ENCODE measurements at regions not wholly inside any gene's neighbourhood (a gene's known extent, or its start where the extent isn't known, plus 50 kb on each side); places are given as distances from the start of the nearest gene placed in this dataset.

DNA sequence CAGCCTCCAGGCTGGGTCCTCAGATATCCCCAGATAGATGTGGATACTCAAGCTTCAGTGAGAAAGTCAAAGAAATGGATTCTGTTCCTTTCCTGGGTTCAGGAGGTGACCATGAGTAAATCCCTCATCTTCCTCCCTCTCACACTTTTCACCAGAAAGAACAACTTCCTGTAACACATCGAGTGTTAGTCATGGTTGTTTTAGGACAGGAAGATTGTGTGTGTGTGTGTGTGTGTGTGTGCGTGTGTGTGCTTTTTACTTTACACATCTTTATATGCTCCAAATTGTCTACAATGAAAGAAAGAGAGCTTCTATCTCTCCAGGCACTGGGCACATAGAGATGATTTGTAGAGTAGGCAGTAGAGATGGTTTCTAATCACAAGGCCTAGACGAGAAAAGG, 139.9 kb downstream of the TBXT start:
- Histone ChIP-seq H3K4me3 (ENCODE audit: low read depth, low read length) (no peak overlapping the region), H3K9me3 (ENCODE audit: control insufficient read depth, insufficient read depth, low read length) (no peaks in the 10 kb centered on the region), H3K4me1 (ENCODE audit: control insufficient read depth, insufficient read depth, low read length) (peaks cover 13% of the 10 kb centered on the region), H3K27ac (ENCODE audit: low read depth, low read length) (no peak overlapping the region), H3K9ac (ENCODE audit: low read depth, low read length) (no peak overlapping the region), H3K36me3 (ENCODE audit: control insufficient read depth, insufficient read depth, low read length) (no peaks in the 10 kb centered on the region), H3K27me3 (ENCODE audit: control insufficient read depth, insufficient read depth, low read length) (no peaks in the 10 kb centered on the region)

DNA sequence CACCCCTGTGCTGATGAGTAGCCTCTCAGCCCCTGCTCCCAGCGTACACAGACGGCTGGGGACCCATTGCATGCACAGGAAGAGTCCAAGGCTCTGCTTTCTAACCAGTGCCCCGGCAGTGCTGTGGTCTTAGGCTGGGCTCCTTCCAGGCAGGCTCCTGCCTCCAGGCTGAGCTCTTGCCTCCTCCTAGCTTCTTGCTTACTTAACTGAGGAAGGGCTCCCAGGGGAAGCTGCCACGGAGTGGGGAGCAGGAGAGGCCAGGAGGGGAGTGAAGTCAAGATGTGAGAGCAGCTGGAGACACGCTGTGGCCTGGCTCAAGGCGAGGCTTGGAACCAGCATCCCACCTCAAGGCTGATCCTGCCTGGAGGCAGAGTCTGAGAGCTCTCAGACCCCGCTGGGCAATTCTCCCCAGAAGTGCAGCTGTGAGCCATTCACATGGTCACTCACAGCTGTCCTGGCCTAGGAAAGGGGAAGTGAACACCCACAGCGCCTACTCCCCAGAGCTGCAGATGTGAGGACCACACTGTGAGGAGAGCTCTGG, 141.0 kb downstream of the TBXT start:
- Histone ChIP-seq H3K27ac (ENCODE audit: low read depth, low read length) (no peak overlapping the region), H3K4me1 (ENCODE audit: control insufficient read depth, insufficient read depth, low read length) (0 out of 2 replicates have a peak, but pooled peaks cover 5% of the 10 kb centered on the region), H3K9ac (ENCODE audit: low read depth, low read length) (no peak overlapping the region), H3K4me3 (ENCODE audit: low read depth, low read length) (no peak overlapping the region), H3K9me3 (ENCODE audit: control insufficient read depth, insufficient read depth, low read length) (no peaks in the 10 kb centered on the region), H3K36me3 (ENCODE audit: control insufficient read depth, insufficient read depth, low read length) (no peaks in the 10 kb centered on the region), H3K27me3 (ENCODE audit: control insufficient read depth, insufficient read depth, low read length) (no peaks in the 10 kb centered on the region)

DNA sequence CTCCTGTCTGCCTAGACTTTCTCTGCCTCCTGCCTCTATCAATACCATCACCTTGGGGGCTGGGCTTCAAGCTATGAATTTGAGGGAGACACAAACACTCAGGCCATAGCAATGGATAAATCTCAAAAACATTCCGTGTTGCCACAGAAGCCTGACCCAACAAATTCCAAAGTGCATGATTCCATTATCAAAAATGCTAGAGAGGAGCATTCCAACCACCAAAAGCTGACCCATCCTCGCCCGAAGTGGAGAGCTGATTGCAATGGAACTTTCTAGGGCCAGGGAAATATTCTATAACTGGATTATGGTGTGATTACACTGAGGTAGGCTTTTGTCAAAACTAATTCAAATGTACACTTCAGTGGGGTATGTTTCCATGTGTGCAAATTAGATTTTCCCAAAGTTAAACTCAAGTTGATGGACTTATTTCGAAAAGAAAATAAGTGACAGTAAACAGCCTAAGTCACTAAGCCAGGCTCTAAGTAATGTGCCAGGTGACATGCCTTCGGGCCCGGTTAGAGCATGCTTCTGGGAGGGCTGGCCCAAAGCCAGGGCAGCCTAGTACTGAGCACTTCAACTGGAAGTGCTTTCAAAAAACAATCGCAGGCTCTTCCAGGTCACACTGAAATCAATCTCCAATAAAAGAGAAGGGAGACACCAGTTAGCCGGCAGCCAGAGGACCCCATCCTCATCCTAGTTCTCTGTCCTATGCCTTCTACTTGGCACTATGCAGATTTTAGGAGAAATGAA, 142.3 kb downstream of the TBXT start:
- H3K36me3 ChIP-seq (ENCODE audit: control insufficient read depth, insufficient read depth, low read length) = no peaks in the 10 kb centered on the region
- no peak overlapping the region for H3K27ac ChIP-seq (ENCODE audit: low read depth, low read length)
- H3K4me3 ChIP-seq (ENCODE audit: low read depth, low read length) = no peak overlapping the region
- no peak overlapping the region for H3K9ac ChIP-seq (ENCODE audit: low read depth, low read length)
- no peaks in the 10 kb centered on the region for H3K9me3 ChIP-seq (ENCODE audit: control insufficient read depth, insufficient read depth, low read length)
- H3K27me3 ChIP-seq (ENCODE audit: control insufficient read depth, insufficient read depth, low read length) = no peaks in the 10 kb centered on the region
- H3K4me1 ChIP-seq (ENCODE audit: control insufficient read depth, insufficient read depth, low read length) = 0 out of 2 replicates have a peak, but pooled peaks cover 5% of the 10 kb centered on the region

DNA sequence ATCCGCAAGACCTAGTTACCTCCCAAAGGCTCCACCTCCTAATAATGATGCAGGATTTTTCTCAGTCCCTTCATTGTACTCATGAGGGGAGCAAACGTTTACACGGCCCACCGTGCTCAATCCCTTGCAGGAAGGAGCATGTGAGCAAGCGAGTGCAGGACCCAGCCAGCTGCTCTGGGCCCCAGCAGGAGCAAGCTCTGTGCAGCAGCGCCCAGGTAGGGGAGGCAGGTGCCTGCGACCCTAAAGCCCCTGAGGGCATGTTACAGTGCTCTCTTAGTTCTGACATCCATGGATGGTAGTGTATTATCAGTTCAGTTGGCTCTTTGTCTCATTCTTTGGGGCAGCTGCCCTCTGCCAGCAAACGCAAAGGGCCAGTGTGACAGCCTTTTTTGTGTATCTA, 143.4 kb downstream of the TBXT start:
- Histone ChIP-seq H3K27me3 (ENCODE audit: control insufficient read depth, insufficient read depth, low read length) (no peaks in the 10 kb centered on the region), H3K9me3 (ENCODE audit: control insufficient read depth, insufficient read depth, low read length) (no peaks in the 10 kb centered on the region), H3K27ac (ENCODE audit: low read depth, low read length) (no peak overlapping the region), H3K4me3 (ENCODE audit: low read depth, low read length) (no peak overlapping the region), H3K36me3 (ENCODE audit: control insufficient read depth, insufficient read depth, low read length) (no peaks in the 10 kb centered on the region), H3K4me1 (ENCODE audit: control insufficient read depth, insufficient read depth, low read length) (0 out of 2 replicates have a peak, but pooled peaks cover under 1% of the 10 kb centered on the region), H3K9ac (ENCODE audit: low read depth, low read length) (no peak overlapping the region)

DNA sequence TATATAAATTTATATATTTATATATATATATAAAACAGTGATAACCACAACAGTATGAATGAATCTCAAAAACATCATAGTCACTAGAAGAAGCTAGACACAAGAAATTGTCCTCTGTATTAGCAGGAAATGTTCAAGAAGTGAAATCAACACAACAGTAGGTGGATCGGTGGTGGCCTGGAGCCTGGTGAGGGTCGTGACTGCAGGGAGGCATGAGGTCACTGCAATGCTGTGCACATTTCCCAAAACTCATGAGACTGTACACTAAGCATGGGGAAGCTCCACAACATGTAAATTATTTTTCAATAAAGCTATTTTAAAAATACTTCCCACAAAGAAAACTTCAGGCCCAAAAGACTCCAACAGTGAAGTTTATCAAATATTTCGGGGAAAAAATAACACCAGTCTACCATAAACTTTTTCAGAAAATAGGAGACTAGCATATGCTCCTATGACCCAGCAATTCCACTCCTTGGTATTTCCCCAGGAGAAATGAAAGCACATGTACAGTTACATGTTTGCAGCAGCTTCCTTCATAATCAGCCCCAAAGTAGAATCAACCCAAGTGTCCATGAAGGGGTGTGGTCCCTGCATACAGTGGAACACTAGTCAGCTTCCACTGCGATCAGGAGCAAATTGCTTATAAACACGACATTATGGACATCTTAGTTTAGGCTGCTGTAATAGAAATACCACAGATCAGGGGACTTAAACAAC, 144.2 kb downstream of the TBXT start:
- no peaks in the 10 kb centered on the region for H3K9me3 ChIP-seq (ENCODE audit: control insufficient read depth, insufficient read depth, low read length)
- H3K27ac ChIP-seq (ENCODE audit: low read depth, low read length) = no peak overlapping the region
- H3K9ac ChIP-seq (ENCODE audit: low read depth, low read length) = no peak overlapping the region

GRCh38 chr6:166021429-166021828, 146.2 kb downstream of the TBXT start:
- Histone ChIP-seq H3K9me3 (ENCODE audit: control insufficient read depth, insufficient read depth, low read length) (peaks cover 8% of the 10 kb centered on the region; the same call in 1 of the 2 replicates), H3K9ac (ENCODE audit: low read depth, low read length) (no peak overlapping the region), H3K36me3 (ENCODE audit: control insufficient read depth, insufficient read depth, low read length) (no peaks in the 10 kb centered on the region), H3K27ac (ENCODE audit: low read depth, low read length) (no peak overlapping the region), H3K4me3 (ENCODE audit: low read depth, low read length) (no peak overlapping the region), H3K4me1 (ENCODE audit: control insufficient read depth, insufficient read depth, low read length) (no peaks in the 10 kb centered on the region), H3K27me3 (ENCODE audit: control insufficient read depth, insufficient read depth, low read length) (no peaks in the 10 kb centered on the region)

More for the DNA sequence above, 144.2 kb downstream of the TBXT start:
- H3K4me3 ChIP-seq (ENCODE audit: low read depth, low read length) = no peak overlapping the region
- no peaks in the 10 kb centered on the region for H3K27me3 ChIP-seq (ENCODE audit: control insufficient read depth, insufficient read depth, low read length)
- no peaks in the 10 kb centered on the region for H3K4me1 ChIP-seq (ENCODE audit: control insufficient read depth, insufficient read depth, low read length)
- H3K36me3 ChIP-seq (ENCODE audit: control insufficient read depth, insufficient read depth, low read length) = no peaks in the 10 kb centered on the region

GRCh38 chr6:166019214-166019613, 148.4 kb downstream of the TBXT start:
- no peaks in the 10 kb centered on the region for H3K4me1 ChIP-seq (ENCODE audit: control insufficient read depth, insufficient read depth, low read length)
- H3K27me3 ChIP-seq (ENCODE audit: control insufficient read depth, insufficient read depth, low read length) = no peaks in the 10 kb centered on the region
- H3K27ac ChIP-seq (ENCODE audit: low read depth, low read length) = no peak overlapping the region
- no peaks in the 10 kb centered on the region for H3K36me3 ChIP-seq (ENCODE audit: control insufficient read depth, insufficient read depth, low read length)
- peaks cover 8% of the 10 kb centered on the region; the same call in 1 of the 2 replicates for H3K9me3 ChIP-seq (ENCODE audit: control insufficient read depth, insufficient read depth, low read length)
- H3K9ac ChIP-seq (ENCODE audit: low read depth, low read length) = no peak overlapping the region
- no peak overlapping the region for H3K4me3 ChIP-seq (ENCODE audit: low read depth, low read length)

GRCh38 chr6:166017032-166017635, 150.5 kb downstream of the TBXT start:
- Histone ChIP-seq H3K27ac (ENCODE audit: low read depth, low read length) (no peak overlapping the region), H3K9me3 (ENCODE audit: control insufficient read depth, insufficient read depth, low read length) (peaks cover 8% of the 10 kb centered on the region; the same call in 1 of the 2 replicates), H3K9ac (ENCODE audit: low read depth, low read length) (no peak overlapping the region), H3K4me1 (ENCODE audit: control insufficient read depth, insufficient read depth, low read length) (no peaks in the 10 kb centered on the region), H3K36me3 (ENCODE audit: control insufficient read depth, insufficient read depth, low read length) (no peaks in the 10 kb centered on the region), H3K4me3 (ENCODE audit: low read depth, low read length) (no peak overlapping the region), H3K27me3 (ENCODE audit: control insufficient read depth, insufficient read depth, low read length) (peaks cover 4% of the 10 kb centered on the region; the same call in 1 of the 2 replicates)

GRCh38 chr6:166014966-166015365, 152.7 kb downstream of the TBXT start:
- H3K9me3 ChIP-seq (ENCODE audit: control insufficient read depth, insufficient read depth, low read length) = peaks cover 8% of the 10 kb centered on the region; the same call in 1 of the 2 replicates
- no peaks in the 10 kb centered on the region for H3K36me3 ChIP-seq (ENCODE audit: control insufficient read depth, insufficient read depth, low read length)
- peaks cover 21% of the 10 kb centered on the region for H3K27me3 ChIP-seq (ENCODE audit: control insufficient read depth, insufficient read depth, low read length)
- H3K4me3 ChIP-seq (ENCODE audit: low read depth, low read length) = no peak overlapping the region
- no peak overlapping the region for H3K9ac ChIP-seq (ENCODE audit: low read depth, low read length)
- no peaks in the 10 kb centered on the region for H3K4me1 ChIP-seq (ENCODE audit: control insufficient read depth, insufficient read depth, low read length)
- no peak overlapping the region for H3K27ac ChIP-seq (ENCODE audit: low read depth, low read length)

DNA sequence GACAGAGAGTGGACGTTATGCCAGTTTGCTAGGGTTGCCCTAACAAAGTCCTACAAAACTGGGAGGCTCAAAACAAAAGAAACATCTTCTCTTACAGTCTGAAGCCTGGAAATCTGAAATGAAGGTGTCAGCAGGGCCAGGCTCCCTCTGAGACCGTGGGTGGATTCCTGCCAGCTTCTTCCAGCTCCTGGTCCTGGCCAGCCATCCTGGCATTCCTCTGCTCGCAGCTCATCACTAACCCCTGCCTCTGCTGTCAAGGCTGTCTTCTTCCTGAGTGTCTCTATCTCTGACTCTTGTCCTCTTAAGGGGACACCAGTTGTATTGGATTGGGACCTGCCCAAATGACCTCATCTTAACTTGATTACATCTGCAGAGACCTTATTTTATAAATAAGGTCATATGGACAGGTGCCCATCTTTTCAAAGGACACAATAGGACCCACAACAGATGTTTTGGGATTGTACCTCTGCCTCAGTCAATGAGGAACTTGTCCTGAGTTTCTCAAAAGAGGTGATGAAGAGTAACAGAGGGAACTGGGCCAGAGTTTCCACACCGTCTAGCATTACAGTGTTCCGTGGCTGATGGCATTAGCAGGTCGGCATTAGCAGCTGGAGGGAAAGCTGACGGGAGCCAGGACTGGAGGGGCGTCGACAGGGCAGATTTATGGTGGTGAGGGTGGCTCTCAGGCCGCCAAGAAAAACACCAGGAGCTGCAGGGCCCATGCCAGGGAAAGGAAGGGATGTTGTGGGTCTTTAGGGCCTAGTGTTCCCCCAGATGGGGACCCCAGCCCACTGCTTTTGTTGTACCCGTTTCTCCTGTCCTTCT, 157.3 kb downstream of the TBXT start:
- Histone ChIP-seq H3K27ac (ENCODE audit: low read depth, low read length) (no peak overlapping the region), H3K4me1 (ENCODE audit: control insufficient read depth, insufficient read depth, low read length) (peaks cover 15% of the 10 kb centered on the region; the same call in 1 of the 2 replicates), H3K9ac (ENCODE audit: low read depth, low read length) (no peak overlapping the region), H3K36me3 (ENCODE audit: control insufficient read depth, insufficient read depth, low read length) (no peaks in the 10 kb centered on the region), H3K9me3 (ENCODE audit: control insufficient read depth, insufficient read depth, low read length) (no peaks in the 10 kb centered on the region), H3K27me3 (ENCODE audit: control insufficient read depth, insufficient read depth, low read length) (peaks cover 67% of the 10 kb centered on the region), H3K4me3 (ENCODE audit: low read depth, low read length) (no peak overlapping the region)
